ENCODE measurements at regions not wholly inside any gene's neighbourhood (a gene's known extent, or its start where the extent isn't known, plus 50 kb on each side); places are given as distances from the start of the nearest gene placed in this dataset.

GRCh38 chr3:159497361-159497760 is 491.3 kb upstream of the IL12A start:
- TF ChIP-seq POLR2AphosphoS5 (IDR thresholded peaks at IDR 0.05; ENCODE audit: low read depth, low read length) (no peak), TAF1 (IDR thresholded peaks at IDR 0.05; ENCODE audit: borderline replicate concordance, low read depth, low read length) (no peak)

Measured in GM12892 (cell line).